Renal cortex interstitium (tissue), 11 donors: ENCODE measurements at regions not wholly inside any gene's neighbourhood (a gene's known extent, or its start where the extent isn't known, plus 50 kb on each side); places are given as distances from the start of the nearest gene placed in this dataset.

Source experiments
- DNase-seq, 11 donors: peaks; one replicate each; pipeline ENCODE4 v3.0.0-alpha.2; 2013; ENCODE audit warnings: low read depth in 9 of 11, low spot score in 4 of 11; ENCODE audit errors: extremely low read depth in 1 of 11

- no peak for DNase-seq
Observed at GRCh38 chr3:67866571-67866970, 212.2 kb upstream of the SUCLG2 start.

- no peak for DNase-seq
Observed at GRCh38 chr3:67864587-67865183, 210.3 kb upstream of the SUCLG2 start.

GRCh38 chr3:67863869-67864268, 209.5 kb upstream of the SUCLG2 start:
- DNase-seq = no peak

- DNase-seq = no peak
Observed at GRCh38 chr3:67860429-67860828, 206.0 kb upstream of the SUCLG2 start.

GRCh38 chr3:67858492-67858891, 204.1 kb upstream of the SUCLG2 start:
- no peak for DNase-seq

- DNase-seq = no peak
Observed at GRCh38 chr3:67856718-67857117, 202.3 kb upstream of the SUCLG2 start.

GRCh38 chr3:67854663-67855062, 200.3 kb upstream of the SUCLG2 start:
- no peak for DNase-seq

- no peak for DNase-seq
Observed at GRCh38 chr3:67853520-67853919, 199.1 kb upstream of the SUCLG2 start.

- no peak for DNase-seq
Observed at GRCh38 chr3:67848299-67848698, 193.9 kb upstream of the SUCLG2 start.

- no peak for DNase-seq
Observed at GRCh38 chr3:67846166-67846565, 191.8 kb upstream of the SUCLG2 start.

GRCh38 chr3:67832817-67833216, 178.4 kb upstream of the SUCLG2 start:
- no peak for DNase-seq

GRCh38 chr3:67831262-67831661, 176.8 kb upstream of the SUCLG2 start:
- DNase-seq = no peak

- no peak for DNase-seq
Observed at GRCh38 chr3:67828486-67829010, 174.1 kb upstream of the SUCLG2 start.

GRCh38 chr3:67821135-67821534, 166.7 kb upstream of the SUCLG2 start:
- no peak for DNase-seq

GRCh38 chr3:67819447-67819846, 165.0 kb upstream of the SUCLG2 start:
- DNase-seq = peak in 1 of 11 donors; percentile 2

GRCh38 chr3:67809370-67809935, 155.0 kb upstream of the SUCLG2 start:
- no peak for DNase-seq

GRCh38 chr3:67808906-67809305, 154.5 kb upstream of the SUCLG2 start:
- DNase-seq = no peak

GRCh38 chr3:67804578-67804977, 150.2 kb upstream of the SUCLG2 start:
- DNase-seq = no peak

GRCh38 chr3:67804089-67804488, 149.7 kb upstream of the SUCLG2 start:
- no peak for DNase-seq

- DNase-seq = no peak
Observed at GRCh38 chr3:67798412-67798811, 144.0 kb upstream of the SUCLG2 start.

- DNase-seq = no peak
Observed at GRCh38 chr3:67791620-67792019, 137.2 kb upstream of the SUCLG2 start.
